GM19438 (cell line): ENCODE measurements at regions not wholly inside any gene's neighbourhood (a gene's known extent, or its start where the extent isn't known, plus 50 kb on each side); places are given as distances from the start of the nearest gene placed in this dataset.

Source experiments
- ATAC-seq: cut with Tn5 transposase; IDR thresholded peaks from one replicate; pipeline ENCODE4 v1.9.1; 2021; ENCODE audit warnings: low read depth; ENCODE audit not compliant: unreplicated experiment

DNA sequence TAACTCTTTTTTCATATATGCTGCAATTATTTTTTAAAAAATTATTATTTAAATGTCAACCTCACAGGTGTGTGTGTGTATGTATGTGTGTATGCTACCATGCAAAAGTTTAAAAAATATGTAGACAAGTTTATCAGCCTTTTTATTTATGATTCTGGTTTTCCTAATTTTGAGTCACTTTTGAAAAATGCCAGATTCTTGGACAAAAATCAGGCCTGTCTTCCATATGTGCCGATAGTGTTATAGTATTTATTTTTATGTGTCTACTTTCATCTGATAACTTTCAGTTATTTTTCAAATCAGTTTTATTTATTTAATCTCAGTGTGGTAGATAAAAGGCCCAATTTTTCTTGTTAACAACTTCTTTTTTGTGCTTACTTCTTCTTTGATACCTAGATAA is 176.2 kb downstream of the RDH14 start:
- no peak for ATAC-seq

DNA sequence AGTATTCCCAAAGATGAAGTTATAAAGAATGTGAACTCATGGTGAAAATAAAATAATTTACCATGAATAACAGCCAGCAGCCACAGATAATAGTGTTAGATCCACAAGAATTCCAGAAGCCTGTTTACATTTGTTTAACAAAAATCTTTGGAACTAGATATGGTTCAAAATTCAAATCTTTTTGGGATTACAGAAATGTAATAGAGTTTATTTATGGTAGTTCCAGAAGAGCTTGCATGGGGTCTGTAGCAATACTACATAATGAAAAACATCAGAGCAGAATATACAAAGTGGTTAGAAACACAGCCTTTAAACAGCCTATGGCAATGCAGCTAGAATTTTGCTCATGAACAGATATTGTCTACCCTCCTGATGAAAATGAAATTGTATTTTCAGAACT is 179.1 kb downstream of the RDH14 start:
- no peak for ATAC-seq

GRCh38 chr2:18380321-18380720 is 180.1 kb downstream of the RDH14 start:
- ATAC-seq = no peak

DNA sequence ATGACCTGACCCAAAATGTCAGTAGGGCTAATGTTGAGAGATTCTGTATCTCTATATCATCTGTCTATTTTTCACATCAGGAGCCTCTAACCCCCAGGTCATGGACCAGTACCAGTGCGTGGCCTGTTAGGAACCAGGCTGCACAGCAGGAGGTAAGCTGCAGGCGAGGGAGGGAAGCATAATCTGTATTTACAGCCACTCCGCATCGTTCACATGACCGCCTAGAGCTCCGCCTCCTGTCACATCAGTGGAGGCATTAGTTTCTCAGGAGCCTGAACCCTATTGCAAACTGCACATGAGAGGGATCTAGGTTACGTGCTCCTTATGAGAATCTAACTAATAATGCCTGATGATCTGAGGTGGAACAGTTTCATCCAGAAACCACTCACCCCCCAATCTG is 180.6 kb downstream of the RDH14 start:
- ATAC-seq = no peak

DNA sequence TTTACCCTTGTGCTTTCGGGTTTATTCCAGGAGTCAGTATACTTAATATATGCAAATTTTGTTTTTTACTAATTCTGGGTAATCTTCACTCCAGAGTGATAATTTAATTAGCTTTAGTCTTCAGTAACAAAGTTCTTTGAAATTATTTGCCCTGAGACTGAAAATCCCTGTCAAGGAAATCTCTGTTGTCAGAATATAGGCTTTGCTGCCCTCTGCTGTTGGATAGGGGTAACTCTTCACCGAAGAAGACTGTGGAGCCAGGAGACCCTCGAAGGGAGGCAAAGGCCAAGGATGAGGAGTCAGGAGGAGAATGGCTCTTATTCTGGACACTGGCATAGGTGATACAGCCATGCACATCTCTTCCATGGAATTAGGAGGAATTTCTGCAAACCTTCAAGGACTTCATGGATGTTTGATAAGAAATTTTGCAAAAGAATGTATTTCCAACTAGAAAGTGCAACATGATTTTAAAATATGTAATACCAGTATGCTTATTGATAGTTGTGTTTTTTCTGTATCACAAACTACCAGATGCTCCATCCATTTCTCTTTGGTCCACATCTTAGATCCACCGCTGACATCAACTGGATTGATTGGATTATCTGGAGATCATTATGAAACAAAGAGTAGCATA is 182.3 kb downstream of the RDH14 start:
- ATAC-seq = peak; percentile 89

GRCh38 chr2:18376936-18377335 is 183.5 kb downstream of the RDH14 start:
- no peak for ATAC-seq

- no peak for ATAC-seq
These were observed 186.8 kb downstream of the RDH14 start for GRCh38 chr2:18373664-18374063.

DNA sequence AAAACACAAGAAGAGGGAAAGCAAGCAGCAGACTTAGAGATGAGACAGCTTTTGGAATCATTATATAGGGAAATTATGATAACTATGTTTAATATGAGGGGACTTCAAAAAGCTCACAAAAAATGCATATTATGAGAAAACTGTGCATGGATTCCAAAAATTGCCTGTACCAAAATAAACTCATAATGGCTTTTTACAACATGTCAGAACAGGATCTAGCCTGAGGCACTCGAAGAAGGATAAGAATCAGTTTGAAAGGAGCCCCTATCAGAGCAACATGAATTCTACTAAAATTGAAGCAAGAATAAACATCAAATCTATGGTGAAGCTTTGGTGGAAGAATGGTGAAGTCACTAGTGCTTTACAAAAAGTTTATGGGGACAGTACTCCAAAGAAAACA is 187.4 kb downstream of the RDH14 start:
- no peak for ATAC-seq

DNA sequence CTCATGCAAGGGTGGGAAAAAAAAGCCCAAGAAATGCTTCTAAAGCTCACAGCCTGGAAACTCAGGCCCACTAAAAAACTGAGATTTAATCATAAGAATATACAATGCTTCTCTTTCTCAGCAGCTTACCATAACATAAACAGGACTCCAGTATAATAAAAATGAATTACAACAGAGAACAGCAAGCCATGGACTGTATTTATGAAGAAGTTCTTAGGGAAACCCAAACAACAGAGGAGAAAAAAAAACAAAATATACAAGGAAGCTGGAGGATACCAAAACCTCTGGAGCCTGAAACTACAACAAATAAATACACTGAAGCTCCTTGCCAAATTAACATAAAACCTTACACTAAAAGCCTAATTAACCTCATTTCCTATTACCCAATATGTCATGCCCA is 187.8 kb downstream of the RDH14 start:
- ATAC-seq = no peak

DNA sequence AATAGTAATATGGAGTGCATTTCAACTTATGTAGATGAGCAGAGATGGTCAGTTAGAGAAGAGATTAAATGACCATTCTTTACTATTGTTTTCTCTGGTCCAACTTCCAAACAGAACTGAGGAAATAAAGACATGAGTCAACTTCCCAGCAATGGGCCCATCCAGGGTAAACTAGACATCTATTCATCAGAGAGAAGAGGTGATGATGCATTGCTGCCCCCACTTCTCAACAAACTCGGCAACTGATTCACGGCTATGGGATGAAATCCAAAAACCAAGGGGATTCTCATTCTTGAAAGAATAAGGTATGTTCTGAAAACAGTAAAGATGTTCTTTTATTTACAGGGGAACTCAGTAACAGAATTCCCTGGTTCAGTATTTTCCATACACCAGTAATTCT is 190.7 kb downstream of the RDH14 start:
- no peak for ATAC-seq

DNA sequence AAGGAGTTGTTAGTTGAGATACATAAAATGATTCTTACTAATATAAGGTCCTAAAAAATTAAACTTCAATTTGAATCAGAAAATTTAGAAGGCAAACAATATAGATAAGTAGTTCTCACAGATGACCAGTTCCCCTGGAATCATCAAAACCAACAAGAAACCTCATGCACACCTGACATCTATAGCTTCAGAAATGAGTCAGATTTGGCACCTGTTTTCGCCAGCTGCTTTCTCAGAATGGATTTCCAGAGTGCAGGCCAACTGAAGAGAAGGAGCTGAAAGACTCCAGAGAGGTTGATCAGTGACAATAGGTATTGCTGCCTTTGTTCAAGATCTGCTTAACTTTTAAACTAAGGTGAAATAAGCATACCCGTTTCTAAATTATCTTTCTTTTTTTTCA is 192.4 kb downstream of the RDH14 start:
- no peak for ATAC-seq

- ATAC-seq = no peak
These were observed 195.1 kb downstream of the RDH14 start for GRCh38 chr2:18365342-18365741.

DNA sequence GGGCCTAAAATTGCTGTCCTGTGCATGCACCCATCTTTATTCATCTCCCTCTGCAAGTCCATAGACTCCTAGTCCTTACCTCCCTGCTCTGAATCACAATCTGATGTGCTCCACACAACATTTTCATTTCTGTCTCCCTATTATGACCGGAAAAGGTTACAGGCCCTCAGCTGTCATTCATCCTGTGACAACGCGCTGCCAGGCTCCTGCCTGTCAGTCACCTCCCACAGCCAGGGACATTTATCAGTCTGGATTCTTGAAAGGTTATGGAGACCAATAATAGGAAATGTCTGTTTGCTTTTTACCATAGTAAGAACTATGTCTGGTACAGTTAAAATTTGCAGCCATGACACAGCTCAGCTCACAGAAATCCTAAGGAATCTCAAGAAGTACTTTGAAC is 197.1 kb downstream of the RDH14 start:
- no peak for ATAC-seq

GRCh38 chr2:18362696-18363095 is 197.8 kb downstream of the RDH14 start:
- no peak for ATAC-seq

DNA sequence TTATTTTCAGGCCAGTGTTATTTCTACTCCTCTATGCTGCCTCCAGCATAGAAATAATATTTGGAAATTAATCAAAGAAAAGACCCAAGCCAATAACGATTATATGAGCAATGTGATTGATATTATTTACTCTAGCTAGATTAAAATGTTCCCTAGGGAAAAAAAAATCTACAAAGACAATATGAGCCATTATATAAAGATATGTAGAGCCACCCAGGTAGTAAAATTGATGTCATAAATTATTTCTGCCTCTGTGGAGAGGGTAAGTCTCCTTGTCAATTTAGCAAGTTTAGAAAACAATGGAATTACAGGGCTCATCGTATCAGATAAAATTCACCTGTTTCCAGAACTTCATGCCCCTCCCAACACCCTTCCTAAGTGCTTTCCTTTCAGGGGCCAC is 202.9 kb downstream of the RDH14 start:
- ATAC-seq = no peak

- no peak for ATAC-seq
These were observed 203.8 kb downstream of the RDH14 start for GRCh38 chr2:18356676-18357075.

- no peak for ATAC-seq
These were observed 211.0 kb downstream of the RDH14 start for GRCh38 chr2:18349421-18349820.

DNA sequence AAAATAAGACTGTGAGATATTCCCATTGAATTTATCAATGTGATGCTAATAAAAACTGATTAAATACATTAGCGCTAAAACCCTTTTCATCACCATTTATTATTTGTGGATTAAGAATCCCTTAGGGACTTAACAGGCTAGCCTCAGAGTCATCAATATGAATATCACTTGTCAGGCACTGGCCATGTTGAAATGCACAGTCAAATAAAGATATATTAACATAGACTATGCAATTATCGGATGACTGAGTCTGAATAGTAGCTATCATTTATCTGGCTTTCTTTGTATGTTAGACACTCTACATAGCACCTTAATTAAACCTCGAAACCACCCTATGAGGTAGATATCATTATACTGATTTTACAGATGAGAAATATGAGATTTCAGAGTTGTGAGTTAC is 213.6 kb downstream of the RDH14 start:
- ATAC-seq = no peak

- ATAC-seq = no peak
These were observed 214.1 kb downstream of the RDH14 start for GRCh38 chr2:18346344-18346743.

GRCh38 chr2:18345848-18346247 is 214.6 kb downstream of the RDH14 start:
- ATAC-seq = no peak

DNA sequence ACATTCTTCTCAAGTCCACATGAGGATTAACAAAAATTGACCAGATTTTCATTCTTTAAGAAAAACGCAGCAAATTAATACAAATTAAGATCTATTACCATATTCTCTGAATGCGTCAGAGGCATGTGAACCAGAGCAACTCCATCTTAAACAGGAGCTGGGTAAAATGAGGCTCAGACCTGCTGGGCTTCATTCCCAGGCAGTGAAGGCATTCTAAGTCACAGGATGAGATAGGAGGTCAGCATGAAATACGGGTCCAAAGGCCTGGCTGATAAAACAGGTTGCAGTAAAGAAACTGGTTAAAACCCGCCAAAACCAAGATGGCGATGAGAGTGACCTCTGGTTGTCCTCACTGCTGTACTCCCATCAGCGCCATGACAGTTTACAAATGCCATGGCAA is 217.6 kb downstream of the RDH14 start:
- no peak for ATAC-seq

GRCh38 chr2:18339326-18339725 is 221.1 kb downstream of the RDH14 start:
- no peak for ATAC-seq

DNA sequence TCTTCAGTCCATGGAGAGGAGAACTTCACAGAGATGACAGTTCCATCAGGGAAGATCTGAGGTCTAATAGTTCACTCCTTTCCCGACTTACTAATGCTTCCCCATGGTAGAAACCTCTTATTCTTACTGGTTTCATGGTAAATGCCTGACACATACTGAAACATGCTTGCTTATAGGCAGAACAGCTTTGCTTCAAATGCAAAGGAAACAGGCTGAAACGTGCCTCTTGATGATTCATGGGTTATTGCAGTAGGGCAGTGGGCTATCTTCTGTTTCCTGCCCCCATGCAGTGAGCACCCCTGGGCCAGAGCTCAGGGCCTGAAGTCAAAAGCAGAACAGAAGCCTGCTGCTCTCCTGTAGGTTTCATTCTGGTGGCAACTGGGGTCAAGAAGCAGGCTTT is 223.5 kb downstream of the RDH14 start:
- ATAC-seq = no peak
